HEK293 (cell line): ENCODE measurements at regions not wholly inside any gene's neighbourhood (a gene's known extent, or its start where the extent isn't known, plus 50 kb on each side); places are given as distances from the start of the nearest gene placed in this dataset.
"Not testable (repeated sequence)": the region's sequence is repeated elsewhere in the genome, so short reads cannot be mapped to it uniquely, and the experiment has no call there.

Experiments
- CTCF ChIA-PET: fragments of 350-600 bp; formaldehyde crosslinking; extraction: SDS; loops from one replicate; lab custom pipeline; 2021; ENCODE audit warnings: antibody characterized with exemption; lab: Yijun Ruan, JAX
- POLR2A ChIA-PET: fragments of 300-600 bp; formaldehyde crosslinking; extraction: SDS; loops from one replicate; lab custom pipeline; 2020; ENCODE audit warnings: antibody characterized with exemption, inconsistent platforms; lab: Yijun Ruan, JAX
- H3K27ac ChIP-seq: fragments of 200-500 bp; sonication (Bioruptor generic); 2 replicates; pipeline ENCODE4 v1.5.1; 2014; ENCODE audit warnings: low read depth, low read length, control low read depth, inconsistent platforms; ENCODE audit errors: extremely low read depth
- H3K36me3 ChIP-seq, 2 experiments: fragments of 200-500 bp in 1 of 2; sonication (Bioruptor generic) in 1 of 2; 1 replicate in 1 of 2; 2 replicates in 1 of 2; pipeline ENCODE4 v1.5.1; 2014 to 2017; ENCODE audit warnings: inconsistent platforms in 2 of 2, low read length in 2 of 2; ENCODE audit not compliant: control insufficient read depth in 2 of 2, insufficient read depth in 1 of 2
- H3K4me1 ChIP-seq: fragments of 200-500 bp; sonication (Bioruptor generic); 2 replicates; pipeline ENCODE4 v1.5.1; 2014; ENCODE audit warnings: mild to moderate bottlenecking, low read length, inconsistent platforms; ENCODE audit not compliant: control insufficient read depth, insufficient read depth
- H3K4me3 ChIP-seq: 2 replicates; pipeline ENCODE4 v1.5.1; 2011; ENCODE audit warnings: low read depth, mild to moderate bottlenecking, control low read depth, low read length, moderate library complexity
- H3K9me3 ChIP-seq: fragments of 200-500 bp; sonication (Bioruptor generic); 2 replicates; pipeline ENCODE4 v1.5.1; 2014; ENCODE audit warnings: low read depth, low read length, inconsistent platforms; ENCODE audit not compliant: control insufficient read depth, insufficient read depth
- GLI2 ChIP-seq: fragments of 450-650 bp; formaldehyde crosslinking; IDR thresholded peaks from 2 replicates; pipeline ENCODE4; 2017; ENCODE audit warnings: missing biosample characterization, missing genetic modification characterization, low read depth, borderline replicate concordance
- HIC1 ChIP-seq: fragments of 450-650 bp; formaldehyde crosslinking; IDR thresholded peaks from 2 replicates; pipeline ENCODE4 v1.5.1; 2016; ENCODE audit warnings: missing biosample characterization, missing genetic modification characterization
- HOXA7 ChIP-seq: sonication (generic); formaldehyde crosslinking; IDR thresholded peaks from 2 replicates; pipeline ENCODE4 v1.8.1; 2022; ENCODE audit warnings: missing genetic modification reagents, borderline replicate concordance
- PATZ1 ChIP-seq: fragments of 450-650 bp; formaldehyde crosslinking; IDR thresholded peaks from 2 replicates; pipeline ENCODE4 v1.5.1; 2016; ENCODE audit warnings: missing biosample characterization, missing genetic modification characterization
- PRDM1 ChIP-seq: fragments of 450-650 bp; formaldehyde crosslinking; IDR thresholded peaks from 2 replicates; pipeline ENCODE4; 2016; ENCODE audit warnings: missing biosample characterization, missing genetic modification characterization
- PRDM2 ChIP-seq: fragments of 450-650 bp; formaldehyde crosslinking; IDR thresholded peaks from 2 replicates; pipeline ENCODE4 v1.5.1; 2016; ENCODE audit warnings: missing biosample characterization, missing genetic modification characterization, borderline replicate concordance
- SCRT2 ChIP-seq: fragments of 450-650 bp; formaldehyde crosslinking; IDR thresholded peaks from 2 replicates; pipeline ENCODE4 v1.5.1; 2016; ENCODE audit warnings: missing biosample characterization, missing genetic modification characterization
- SP2 ChIP-seq: fragments of 450-650 bp; formaldehyde crosslinking; IDR thresholded peaks from 2 replicates; pipeline ENCODE4 v1.5.1; 2016; ENCODE audit warnings: missing biosample characterization, missing genetic modification characterization
- TRIM28 ChIP-seq: IDR thresholded peaks from 2 replicates; pipeline ENCODE4 v1.6.1; 2011; ENCODE audit warnings: low read length, control low read depth, borderline replicate concordance
- ZBTB20 ChIP-seq: fragments of 450-650 bp; formaldehyde crosslinking; IDR thresholded peaks from 2 replicates; pipeline ENCODE4 v1.5.1; 2016; ENCODE audit warnings: missing biosample characterization, missing genetic modification characterization
- ZBTB7A ChIP-seq: fragments of 450-650 bp; formaldehyde crosslinking; IDR thresholded peaks from 2 replicates; pipeline ENCODE4 v1.5.1; 2016; ENCODE audit warnings: low read depth, missing biosample characterization, missing genetic modification characterization
- ZFP3 ChIP-seq: fragments of 450-650 bp; formaldehyde crosslinking; IDR thresholded peaks from 2 replicates; pipeline ENCODE4 v1.5.1; 2016; ENCODE audit warnings: low read depth, missing biosample characterization, missing genetic modification characterization
- ZNF157 ChIP-seq: fragments of 450-650 bp; formaldehyde crosslinking; IDR thresholded peaks from 2 replicates; pipeline ENCODE4 v1.5.1; 2016; ENCODE audit warnings: missing biosample characterization, missing genetic modification characterization
- ZNF184 ChIP-seq: fragments of 450-650 bp; IDR thresholded peaks from 2 replicates; pipeline ENCODE4 v1.5.1; 2018; ENCODE audit warnings: missing biosample characterization, mild to moderate bottlenecking, missing genetic modification characterization
- ZNF23 ChIP-seq: fragments of 450-650 bp; formaldehyde crosslinking; IDR thresholded peaks from 2 replicates; pipeline ENCODE4 v1.5.1; 2016; ENCODE audit warnings: missing biosample characterization, missing genetic modification characterization, borderline replicate concordance
- ZNF426 ChIP-seq: fragments of 450-650 bp; formaldehyde crosslinking; IDR thresholded peaks from 2 replicates; pipeline ENCODE4 v1.5.1; 2017; ENCODE audit warnings: missing biosample characterization, missing genetic modification characterization, mild to moderate bottlenecking, inconsistent platforms, moderate library complexity
- ZXDB ChIP-seq: fragments of 450-650 bp; formaldehyde crosslinking; IDR thresholded peaks from 2 replicates; pipeline ENCODE4 v1.5.1; 2016; ENCODE audit warnings: missing biosample characterization, missing genetic modification characterization
- TF ChIP-seq, protein P1 (sequence below): fragments of 450-650 bp; formaldehyde crosslinking; IDR thresholded peaks from 2 replicates; pipeline ENCODE4 v1.5.1; 2016; ENCODE audit warnings: missing biosample characterization, missing genetic modification characterization

GRCh38 chr5:154702477-154702876, 52.7 kb upstream of the LARP1 start:
- H3K4me1 ChIP-seq = no peaks in the 10 kb centered on the region; the same call in 1 of the 2 replicates
- no peak for TF ChIP-seq GLI2 (tag by site-specific recombination)
- H3K9me3 ChIP-seq = no peaks in the 10 kb centered on the region
- POLR2A ChIA-PET = no interaction called here
- no peaks in the 10 kb centered on the region for H3K36me3 ChIP-seq
- H3K27ac ChIP-seq = no peak overlapping the region
- CTCF ChIA-PET = no interaction called here
- H3K4me3 ChIP-seq = no peak overlapping the region

DNA sequence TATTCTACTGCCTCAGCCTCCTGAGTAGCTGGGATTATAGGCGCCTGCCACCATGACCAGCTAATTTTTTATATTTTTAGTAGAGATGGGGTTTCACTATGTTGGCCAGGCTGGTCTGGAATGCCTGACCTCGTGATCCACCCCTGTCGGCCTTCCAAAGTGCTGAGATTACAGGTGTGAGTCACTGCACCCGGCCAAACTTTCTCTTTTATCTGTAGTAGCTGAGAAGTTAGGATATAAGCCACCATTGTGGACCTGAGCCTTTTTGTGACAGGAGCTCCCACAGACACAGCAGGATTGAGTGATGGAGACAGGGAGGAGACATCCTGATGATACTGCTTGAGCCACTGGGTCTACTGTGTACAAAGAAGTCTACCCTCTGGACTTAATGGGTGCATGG, 53.5 kb upstream of the LARP1 start:
- H3K36me3 ChIP-seq, H3K4me3 ChIP-seq, H3K9me3 ChIP-seq, H3K27ac ChIP-seq, CTCF ChIA-PET, H3K4me1 ChIP-seq: not testable (repeated sequence)
- POLR2A ChIA-PET = interaction anchor here (0.7 kb wide), 1 partner anchor 13 kb away, joined by 3 read pairs; no protein-coding TSS in a partner anchor

DNA sequence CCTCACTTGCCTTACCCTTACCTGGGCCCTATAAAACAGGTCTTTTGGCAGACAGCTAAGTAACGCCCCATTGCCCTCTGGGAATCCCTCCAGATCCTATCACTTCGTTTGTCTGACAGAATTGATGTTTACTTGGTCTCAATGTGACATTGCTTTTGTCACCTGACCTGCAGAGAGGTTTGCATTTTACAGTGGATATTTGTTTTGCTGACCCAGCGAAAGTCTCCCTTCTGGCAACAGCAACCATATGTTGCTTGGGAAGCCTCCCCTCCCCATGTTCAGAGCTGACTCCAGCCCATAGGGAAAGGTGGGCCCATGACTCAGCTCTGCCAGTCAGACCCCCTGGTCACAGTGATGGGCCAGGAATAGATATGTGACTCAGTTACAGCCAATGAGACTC, 54.0 kb upstream of the LARP1 start:
- CTCF ChIA-PET = no interaction called here
- H3K4me1 ChIP-seq = no peaks in the 10 kb centered on the region; the same call in 1 of the 2 replicates
- TF ChIP-seq HIC1 (tag by site-specific recombination) = no peak
- TF ChIP-seq, protein P1, sequence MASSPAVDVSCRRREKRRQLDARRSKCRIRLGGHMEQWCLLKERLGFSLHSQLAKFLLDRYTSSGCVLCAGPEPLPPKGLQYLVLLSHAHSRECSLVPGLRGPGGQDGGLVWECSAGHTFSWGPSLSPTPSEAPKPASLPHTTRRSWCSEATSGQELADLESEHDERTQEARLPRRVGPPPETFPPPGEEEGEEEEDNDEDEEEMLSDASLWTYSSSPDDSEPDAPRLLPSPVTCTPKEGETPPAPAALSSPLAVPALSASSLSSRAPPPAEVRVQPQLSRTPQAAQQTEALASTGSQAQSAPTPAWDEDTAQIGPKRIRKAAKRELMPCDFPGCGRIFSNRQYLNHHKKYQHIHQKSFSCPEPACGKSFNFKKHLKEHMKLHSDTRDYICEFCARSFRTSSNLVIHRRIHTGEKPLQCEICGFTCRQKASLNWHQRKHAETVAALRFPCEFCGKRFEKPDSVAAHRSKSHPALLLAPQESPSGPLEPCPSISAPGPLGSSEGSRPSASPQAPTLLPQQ (tag by site-specific recombination) = 0 out of 2 replicates have a peak, but pooled peaks have one; percentile 38
- TF ChIP-seq SP2 (tag by site-specific recombination) = 0 out of 2 replicates have a peak, but pooled peaks have one; percentile 8
- TF ChIP-seq ZNF184 (tag by site-specific recombination) = no peak
- no peak for TF ChIP-seq ZFP3 (tag by site-specific recombination)
- TF ChIP-seq SCRT2 (tag by site-specific recombination) = 0 out of 2 replicates have a peak, but pooled peaks have one; percentile 21
- no peak for TF ChIP-seq PRDM1 (tag by site-specific recombination)
- TF ChIP-seq ZXDB = no peak
- no peak for TF ChIP-seq PRDM2 (tag by site-specific recombination)
- TF ChIP-seq ZNF157 (tag by site-specific recombination) = no peak
- no peak for TF ChIP-seq ZNF426 (tag by site-specific recombination)
- TF ChIP-seq TRIM28 = peak; percentile 21; the same call in 1 of the 2 replicates
- TF ChIP-seq HOXA7 = no peak
- no peak for TF ChIP-seq ZBTB20 (tag by site-specific recombination)
- no peak for TF ChIP-seq ZBTB7A (tag by site-specific recombination)
- 0 out of 2 replicates have a peak, but pooled peaks have one; percentile 13 for TF ChIP-seq PATZ1 (tag by site-specific recombination)
- no peak for TF ChIP-seq ZNF23 (tag by site-specific recombination)

More for the DNA sequence above, 54.0 kb upstream of the LARP1 start:
- POLR2A ChIA-PET = interaction anchor here (0.7 kb wide), 1 partner anchor 12 kb away, joined by 3 read pairs; no protein-coding TSS in a partner anchor
- H3K9me3 ChIP-seq = no peaks in the 10 kb centered on the region
- H3K4me3 ChIP-seq = no peak overlapping the region
- H3K36me3 ChIP-seq = no peaks in the 10 kb centered on the region
- no peak overlapping the region for H3K27ac ChIP-seq
